ENCODE measurements at regions not wholly inside any gene's neighbourhood (a gene's known extent, or its start where the extent isn't known, plus 50 kb on each side); places are given as distances from the start of the nearest gene placed in this dataset.
A peak's percentile ranks its signal among the peaks of the same experiment; 100 is the strongest.

DNA sequence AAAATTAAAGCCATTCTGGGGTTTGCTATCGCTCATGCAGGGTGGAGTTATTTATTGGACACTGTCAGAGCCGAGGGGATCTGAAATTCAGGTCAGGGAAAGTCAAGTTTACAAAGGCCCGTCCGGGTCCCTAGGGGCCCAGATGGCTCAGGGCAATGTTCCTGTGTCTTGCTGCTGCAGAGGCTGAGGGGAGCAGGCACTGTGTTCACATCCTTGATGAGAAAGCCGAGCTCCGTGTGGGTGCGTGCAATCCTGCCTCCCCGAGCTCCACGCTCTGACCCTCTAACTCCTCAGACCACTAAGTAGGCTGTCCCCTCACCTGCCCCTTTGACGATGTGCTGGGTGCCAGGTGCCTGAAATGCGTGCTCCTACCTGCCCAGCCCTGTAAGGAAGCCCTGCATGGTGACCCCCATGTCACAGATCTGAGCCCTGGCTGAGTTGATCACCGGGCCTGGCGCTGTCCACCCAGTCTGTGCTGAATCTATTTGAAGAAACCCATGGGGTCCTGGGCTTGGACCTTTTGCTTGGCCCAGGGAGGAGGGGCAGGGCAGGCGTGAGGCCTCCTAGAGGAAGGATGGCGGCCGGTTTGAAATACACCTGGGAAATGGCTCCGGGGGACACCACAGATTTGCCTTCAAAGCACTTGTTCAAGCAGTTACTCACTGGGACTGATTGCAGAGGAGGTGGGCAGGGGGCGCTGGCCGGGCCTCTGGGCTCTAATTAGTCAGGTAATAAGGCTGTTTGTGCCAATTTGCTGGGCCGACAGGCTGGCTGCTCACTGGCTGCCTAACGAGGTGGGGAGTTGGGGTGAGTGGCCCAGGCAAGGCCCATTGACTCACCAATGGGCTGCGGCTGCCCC is 204.3 kb downstream of the KIF26A start:
- DNase-seq (ENCODE audit: low spot score) (no peak), ATAC-seq (ENCODE audit: low FRiP score) (peak; percentile 44)
- TF ChIP-seq, protein P1, sequence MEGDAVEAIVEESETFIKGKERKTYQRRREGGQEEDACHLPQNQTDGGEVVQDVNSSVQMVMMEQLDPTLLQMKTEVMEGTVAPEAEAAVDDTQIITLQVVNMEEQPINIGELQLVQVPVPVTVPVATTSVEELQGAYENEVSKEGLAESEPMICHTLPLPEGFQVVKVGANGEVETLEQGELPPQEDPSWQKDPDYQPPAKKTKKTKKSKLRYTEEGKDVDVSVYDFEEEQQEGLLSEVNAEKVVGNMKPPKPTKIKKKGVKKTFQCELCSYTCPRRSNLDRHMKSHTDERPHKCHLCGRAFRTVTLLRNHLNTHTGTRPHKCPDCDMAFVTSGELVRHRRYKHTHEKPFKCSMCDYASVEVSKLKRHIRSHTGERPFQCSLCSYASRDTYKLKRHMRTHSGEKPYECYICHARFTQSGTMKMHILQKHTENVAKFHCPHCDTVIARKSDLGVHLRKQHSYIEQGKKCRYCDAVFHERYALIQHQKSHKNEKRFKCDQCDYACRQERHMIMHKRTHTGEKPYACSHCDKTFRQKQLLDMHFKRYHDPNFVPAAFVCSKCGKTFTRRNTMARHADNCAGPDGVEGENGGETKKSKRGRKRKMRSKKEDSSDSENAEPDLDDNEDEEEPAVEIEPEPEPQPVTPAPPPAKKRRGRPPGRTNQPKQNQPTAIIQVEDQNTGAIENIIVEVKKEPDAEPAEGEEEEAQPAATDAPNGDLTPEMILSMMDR (IDR thresholded peaks at IDR 0.05), result no peak

DNA sequence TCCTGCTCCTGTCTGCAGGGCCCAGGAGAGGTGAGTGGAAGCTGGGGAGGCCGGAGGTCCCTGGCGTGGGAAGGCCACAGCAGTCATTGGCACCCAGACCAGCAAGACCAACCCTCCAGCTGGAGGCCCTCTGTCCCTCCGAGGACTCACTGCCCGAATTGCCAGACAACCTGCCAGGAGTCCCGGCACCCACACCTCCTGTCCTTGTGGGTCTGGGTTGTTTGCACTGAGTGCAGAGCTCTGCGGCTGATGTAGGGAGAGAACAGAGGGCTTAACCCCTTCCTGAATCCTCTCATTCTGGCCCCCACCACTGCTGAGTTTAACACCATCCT is 204.9 kb downstream of the KIF26A start:
- ATAC-seq (ENCODE audit: low FRiP score) (no peak), DNase-seq (ENCODE audit: low spot score) (no peak)
- TF ChIP-seq, protein P1 (IDR thresholded peaks at IDR 0.05), result no peak

DNA sequence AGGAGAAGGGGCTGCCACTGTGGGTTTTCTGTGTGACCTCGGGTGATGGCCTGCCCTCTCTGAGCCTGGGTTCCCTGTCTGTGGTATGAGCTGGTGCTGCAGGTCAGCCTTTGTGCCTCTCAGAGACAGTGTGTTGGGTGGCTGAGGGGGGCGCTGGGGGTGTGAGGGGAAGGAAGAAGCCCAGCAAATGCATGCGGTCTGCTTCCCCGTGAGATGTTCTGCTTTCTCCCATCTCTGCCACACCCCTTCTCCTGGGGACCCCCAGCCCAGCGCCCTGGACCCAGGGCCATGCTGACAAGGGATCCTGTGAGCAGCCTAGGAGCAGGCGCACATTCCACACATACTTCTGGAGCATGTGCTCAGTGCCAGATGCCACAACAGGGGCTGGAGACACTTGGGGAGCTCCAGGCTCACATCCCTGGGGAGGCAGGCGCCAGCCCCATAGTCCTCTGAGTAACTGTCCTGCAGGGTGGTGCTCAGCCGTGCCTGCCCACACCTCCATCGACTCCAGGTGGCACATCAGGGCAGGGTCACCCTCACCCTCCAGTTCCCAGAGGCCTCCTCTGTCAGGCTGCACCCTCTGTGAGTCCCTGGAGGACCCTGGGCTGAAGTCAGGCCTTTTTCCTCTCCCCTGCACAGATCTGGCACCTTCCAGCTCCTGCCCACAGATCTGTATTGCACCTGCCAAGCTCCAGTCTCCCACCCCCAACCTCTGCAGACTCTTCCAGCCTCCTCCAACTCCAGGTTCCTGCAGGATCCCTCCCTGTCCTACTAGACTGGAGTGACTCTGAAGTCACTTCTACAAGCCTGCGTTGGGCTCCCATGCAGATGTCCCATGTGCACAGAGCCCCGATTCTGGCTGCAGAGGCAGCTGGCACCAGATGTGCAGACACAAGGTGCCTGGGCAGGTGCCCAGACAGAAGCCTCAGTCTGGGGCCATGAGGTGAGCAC is 205.6 kb downstream of the KIF26A start:
- TF ChIP-seq, protein P1 (IDR thresholded peaks at IDR 0.05), result no peak
- ATAC-seq (ENCODE audit: low FRiP score) (no peak), DNase-seq (ENCODE audit: low spot score) (no peak)

DNA sequence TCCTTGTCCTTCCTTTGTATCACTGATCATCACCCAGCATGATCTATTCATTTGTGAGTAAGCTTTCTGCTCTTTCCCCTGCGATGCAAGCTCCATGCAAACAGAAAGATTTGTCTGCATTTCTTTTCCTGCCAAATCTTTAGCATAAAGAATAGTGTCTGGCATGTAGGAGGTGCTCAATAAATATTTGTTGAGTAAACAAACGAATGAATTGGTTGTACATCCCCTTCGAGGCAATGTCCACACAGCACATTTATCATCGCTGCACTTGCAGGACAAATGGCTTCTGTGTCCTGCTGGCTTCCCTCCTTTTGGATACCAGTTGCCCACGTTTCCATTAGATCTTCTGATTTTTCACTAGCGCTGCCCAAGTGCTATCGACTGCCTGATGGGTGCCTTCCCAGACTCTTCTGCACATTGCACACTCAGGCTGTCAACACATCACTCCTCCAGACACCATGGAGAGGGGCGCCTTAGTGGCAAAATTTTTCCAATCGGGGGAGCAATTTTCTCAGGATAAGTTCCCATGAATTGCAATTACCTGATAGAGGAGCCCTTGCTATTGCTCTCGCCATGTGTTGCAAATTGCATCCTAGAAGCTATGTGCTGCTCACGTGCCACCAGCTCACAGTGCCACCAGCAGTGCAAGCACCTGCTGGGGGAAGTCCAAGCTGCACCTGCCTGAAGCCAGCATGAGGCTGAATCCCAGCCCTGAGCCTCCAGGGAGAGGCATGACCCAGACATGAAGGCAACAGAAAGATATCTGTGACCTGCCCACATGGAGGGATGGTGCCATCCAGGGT is 206.6 kb downstream of the KIF26A start:
- ATAC-seq (ENCODE audit: low FRiP score), result no peak
- DNase-seq (ENCODE audit: low spot score), result no peak
- TF ChIP-seq, protein P1 (IDR thresholded peaks at IDR 0.05), result no peak

DNA sequence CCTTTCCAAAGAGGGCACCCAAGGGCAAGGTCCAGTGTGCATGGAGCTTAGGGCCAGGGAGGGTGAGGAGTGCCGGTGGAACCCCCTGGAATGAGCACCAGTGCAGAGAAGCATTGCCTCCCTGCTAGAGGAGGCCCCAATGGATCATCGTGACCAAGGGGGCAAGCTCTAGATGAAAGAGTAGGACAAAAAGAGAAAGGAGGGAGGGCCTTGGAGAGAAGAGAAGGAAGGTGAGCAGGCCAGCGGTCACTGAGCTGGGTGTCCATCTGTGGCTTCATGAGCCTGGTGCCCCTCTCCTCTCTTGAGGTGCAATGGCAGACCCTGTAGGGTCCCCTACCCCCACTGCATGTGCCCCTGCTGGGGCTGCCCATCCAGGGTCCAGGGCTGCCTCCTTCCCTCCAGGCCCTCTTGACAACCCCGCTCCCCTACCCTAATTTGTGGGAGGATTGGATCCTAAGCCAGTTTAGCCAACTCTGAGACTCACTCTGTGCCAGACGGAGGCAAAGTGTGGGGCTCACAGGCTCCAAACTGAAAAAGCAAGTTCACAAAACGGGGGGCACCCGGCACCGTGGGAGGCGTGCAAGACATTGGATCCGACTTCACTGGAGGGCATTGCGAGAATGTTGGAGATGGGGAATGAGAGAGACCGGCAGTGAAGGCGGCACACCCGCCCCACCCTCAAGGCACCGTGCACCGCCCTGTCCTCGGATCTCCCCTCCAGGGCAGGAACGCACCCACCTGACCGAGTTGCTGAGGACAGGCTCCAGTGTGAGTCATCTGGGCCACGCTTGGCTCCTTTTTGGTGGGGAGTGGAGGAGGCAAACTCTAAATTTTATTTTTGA is 207.5 kb downstream of the KIF26A start:
- ATAC-seq (ENCODE audit: low FRiP score) (no peak), DNase-seq (ENCODE audit: low spot score) (no peak)
- TF ChIP-seq, protein P1 (IDR thresholded peaks at IDR 0.05), result no peak

DNA sequence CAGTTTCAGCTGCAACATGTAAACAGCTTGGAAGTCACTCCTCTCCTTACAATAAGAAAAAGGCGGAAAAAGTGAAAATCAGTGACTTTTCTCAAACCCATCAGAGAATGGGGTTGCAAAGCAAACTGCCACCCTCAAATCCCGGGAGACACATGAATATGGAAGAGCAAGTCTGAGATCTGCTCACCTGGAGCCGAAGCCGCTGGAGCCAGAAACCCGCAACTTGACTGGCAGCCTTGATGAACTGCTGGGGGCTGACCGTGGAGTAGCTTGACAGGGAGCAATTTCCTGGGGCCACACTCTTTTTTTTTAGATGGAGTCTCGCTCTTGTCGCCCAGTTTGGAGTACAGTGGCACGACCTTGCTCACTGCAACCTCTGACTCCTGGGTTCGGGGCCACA is 208.2 kb downstream of the KIF26A start:
- no peak for ATAC-seq (ENCODE audit: low FRiP score)
- TF ChIP-seq, protein P1 (IDR thresholded peaks at IDR 0.05), result no peak
- DNase-seq (ENCODE audit: low spot score), result no peak
